Right renal pelvis (tissue), 4 donors: ENCODE measurements at regions not wholly inside any gene's neighbourhood (a gene's known extent, or its start where the extent isn't known, plus 50 kb on each side); places are given as distances from the start of the nearest gene placed in this dataset.
"Not testable (repeated sequence)": the region's sequence is repeated elsewhere in the genome, so short reads cannot be mapped to it uniquely, and the experiment has no call there.

Source experiments
- DNase-seq, 4 donors: peaks; one replicate each; pipeline ENCODE4 v3.0.0-alpha.2; 2013; ENCODE audit warnings: low read depth in 4 of 4, low spot score in 3 of 4, missing footprints in 1 of 4

GRCh38 chrX:75673468-75673867, 111.6 kb downstream of the MAGEE2 start:
- no peak for DNase-seq

GRCh38 chrX:75655627-75656026, 129.4 kb downstream of the MAGEE2 start:
- DNase-seq = no peak

DNA sequence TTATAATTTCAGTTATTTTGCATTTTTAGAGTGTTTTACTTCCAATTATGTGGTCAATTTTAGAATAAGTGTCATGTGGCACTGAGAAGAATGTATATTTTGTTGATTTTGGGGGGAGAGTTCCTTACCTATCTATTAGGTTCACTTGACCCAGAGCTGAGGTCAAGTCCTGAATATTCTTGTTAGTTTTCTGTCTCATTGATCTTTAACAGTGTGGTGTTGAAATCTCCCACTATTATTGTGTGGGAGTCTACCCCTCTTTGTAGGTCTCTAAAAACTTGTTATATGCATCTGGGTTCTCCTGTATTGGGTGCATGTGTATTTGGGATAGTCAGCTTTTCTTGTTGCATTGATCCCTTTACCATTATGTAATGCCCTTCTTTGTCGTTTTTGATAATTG, 127.0 kb upstream of the ZDHHC15 start:
- no peak for DNase-seq

DNA sequence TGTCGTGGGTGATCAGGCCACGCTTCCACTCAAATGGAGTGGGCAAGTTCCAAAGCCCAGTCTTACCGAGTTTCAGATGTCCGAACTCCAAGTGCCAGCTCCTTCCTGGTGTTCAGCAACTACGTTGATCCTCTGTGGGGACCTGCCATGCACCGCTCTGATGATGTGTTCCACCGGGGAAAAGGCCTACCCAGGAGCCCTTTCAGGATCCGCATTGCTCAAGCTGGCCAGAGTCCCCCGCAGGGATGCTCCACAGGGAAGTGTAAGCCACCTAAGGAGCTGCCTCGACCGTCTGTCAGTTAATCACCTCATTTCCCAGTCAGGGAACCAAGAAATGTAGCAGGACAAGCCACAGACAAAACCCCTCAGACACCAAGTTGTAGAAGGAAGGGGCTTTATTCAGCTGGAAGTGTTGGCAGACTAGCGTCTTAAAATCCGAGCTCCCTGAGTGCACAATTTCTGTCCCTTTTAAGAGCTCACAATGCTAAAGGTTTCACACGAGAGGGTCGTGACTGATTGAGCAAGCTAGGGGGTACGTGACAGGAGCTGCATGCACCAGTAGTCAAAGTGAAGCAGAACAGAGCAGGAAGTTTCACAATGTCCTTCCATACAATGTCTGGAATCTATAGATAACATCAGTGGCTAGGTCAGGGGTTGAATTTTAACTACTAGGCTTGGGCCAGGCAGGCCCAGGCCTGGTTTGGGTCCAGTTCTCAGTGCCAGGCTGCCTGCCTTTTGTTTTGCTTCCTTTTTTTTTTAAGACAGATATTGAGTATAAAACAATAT, 126.2 kb upstream of the ZDHHC15 start:
- DNase-seq = no peak

GRCh38 chrX:75642811-75643361, 120.0 kb upstream of the ZDHHC15 start:
- DNase-seq = no peak

DNA sequence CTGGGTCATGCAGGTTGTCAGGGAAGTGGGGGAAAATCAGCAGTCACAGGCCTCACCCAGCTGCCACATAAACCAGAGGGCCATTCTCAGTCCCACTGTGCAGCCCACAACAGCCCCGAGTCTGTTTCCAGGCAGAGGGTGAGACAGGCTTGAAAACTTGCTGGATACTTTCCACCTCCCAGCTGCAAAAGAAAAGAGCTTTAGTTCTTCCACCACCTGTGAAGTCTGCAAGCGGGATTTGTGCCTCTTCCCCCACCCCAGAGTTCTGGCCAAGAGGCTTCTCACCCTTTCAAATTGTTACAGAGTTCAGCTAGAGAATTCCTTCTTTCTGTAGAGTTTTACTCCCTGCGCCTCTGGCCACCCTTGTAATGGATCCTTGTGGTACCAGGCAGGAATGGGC, 115.5 kb upstream of the ZDHHC15 start:
- DNase-seq = no peak

- DNase-seq = no peak
Measured at GRCh38 chrX:75625232-75625631, 102.4 kb upstream of the ZDHHC15 start.

- no peak for DNase-seq
Measured at GRCh38 chrX:75623535-75623934, 100.7 kb upstream of the ZDHHC15 start.

DNA sequence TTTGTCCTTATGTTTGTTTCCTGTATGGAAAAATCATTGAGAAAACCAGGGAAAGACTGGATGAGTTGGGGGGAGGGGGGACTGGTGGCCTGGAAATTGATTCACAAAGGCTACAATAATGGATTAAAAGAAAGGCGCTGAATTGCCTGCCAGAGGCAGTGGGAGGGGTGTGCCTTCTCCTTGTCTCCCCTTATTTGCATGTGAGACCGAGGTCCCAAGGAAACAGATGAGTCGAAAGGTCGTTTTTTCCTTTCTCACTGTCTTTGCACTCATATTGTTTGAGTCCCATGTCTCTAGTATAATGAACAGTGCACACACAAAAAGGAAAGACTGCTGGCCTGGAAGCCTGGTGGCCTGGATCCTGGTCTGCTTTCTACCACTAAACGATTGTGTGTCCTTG, 86.6 kb upstream of the ZDHHC15 start:
- DNase-seq = no peak

- peak in 1 of 4 donors; percentile 1 for DNase-seq
Measured at GRCh38 chrX:75603833-75604232, 81.0 kb upstream of the ZDHHC15 start.

- DNase-seq = not testable (repeated sequence)
Measured at GRCh38 chrX:75602022-75602421, 79.2 kb upstream of the ZDHHC15 start.

DNA sequence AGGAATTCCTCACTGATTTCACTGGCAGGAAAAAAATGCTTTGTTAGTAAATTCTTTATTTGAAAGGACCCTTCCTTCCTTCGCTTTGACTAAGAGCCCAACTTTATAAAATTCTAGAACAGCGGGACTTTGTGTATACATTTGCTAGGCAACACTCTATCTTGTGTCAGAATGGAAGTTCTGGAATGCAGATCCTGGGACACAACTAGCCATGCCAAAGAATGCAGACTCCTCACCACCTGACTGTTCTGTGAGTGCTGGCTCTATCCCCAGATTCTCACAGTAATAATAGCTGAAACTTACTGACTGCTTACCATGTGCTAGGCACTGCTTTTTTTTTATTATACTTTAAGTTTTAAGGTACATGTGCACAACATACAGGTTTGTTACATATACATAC, 73.3 kb upstream of the ZDHHC15 start:
- DNase-seq = no peak

DNA sequence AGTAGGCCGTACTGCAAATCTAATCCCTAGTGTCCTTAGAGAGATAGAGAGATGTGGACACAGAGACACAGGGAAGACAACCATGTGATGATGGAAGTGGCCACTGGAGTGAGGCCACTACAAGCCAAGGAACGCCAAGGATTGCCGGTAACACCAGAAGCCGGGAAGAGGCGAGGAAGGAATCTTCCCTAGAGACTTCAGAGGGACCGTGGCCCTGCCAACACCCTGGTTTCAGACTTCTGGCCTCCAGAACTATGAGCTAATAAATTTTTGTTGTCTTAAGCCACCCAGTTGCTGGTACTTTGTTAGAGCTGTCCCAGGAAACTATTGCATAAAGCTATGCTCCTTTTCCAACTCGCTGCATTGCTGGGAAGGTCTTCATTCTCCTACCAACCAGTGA, 70.3 kb upstream of the ZDHHC15 start:
- DNase-seq = not testable (repeated sequence)

DNA sequence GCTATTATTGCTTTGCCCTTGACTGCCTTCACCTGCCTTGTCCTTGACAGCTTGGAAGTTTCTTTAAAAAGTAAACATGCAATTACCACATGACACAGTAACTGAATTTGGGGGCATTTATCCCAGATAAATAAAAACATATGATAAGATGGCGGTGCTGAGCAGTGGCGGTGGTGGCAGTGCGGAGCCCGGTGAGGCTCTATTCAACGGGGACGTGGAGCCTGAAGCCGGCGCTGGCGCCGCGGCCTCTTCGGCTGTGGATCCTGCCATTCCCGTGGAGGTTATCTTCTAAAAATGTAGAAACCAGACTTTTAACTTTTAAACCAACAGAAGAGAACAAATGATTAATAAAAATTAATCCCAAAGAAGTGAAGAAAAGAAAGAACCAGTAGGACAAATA, 59.7 kb upstream of the ZDHHC15 start:
- no peak for DNase-seq
